K562 (cell line): ENCODE measurements at regions not wholly inside any gene's neighbourhood (a gene's known extent, or its start where the extent isn't known, plus 50 kb on each side); places are given as distances from the start of the nearest gene placed in this dataset.

Source experiments
- CUX1 ChIP-seq: fragments of 200-800 bp; sonication (Bioruptor generic); IDR thresholded peaks from 2 replicates; pipeline ENCODE4 v1.6.1; 2016; ENCODE audit warnings: missing genetic modification characterization, missing compliant biosample characterization
- EHMT2 ChIP-seq: fragments of 450-650 bp; IDR thresholded peaks from 2 replicates; pipeline ENCODE4 v1.6.1; 2018; ENCODE audit warnings: antibody characterized with exemption
- ELF1 ChIP-seq: fragments of 200-800 bp; sonication (Bioruptor generic); IDR thresholded peaks from 2 replicates; pipeline ENCODE4 v1.6.1; 2016; ENCODE audit warnings: missing genetic modification characterization, missing compliant biosample characterization
- RBM25 ChIP-seq: fragments of 200-400 bp; formaldehyde crosslinking; IDR thresholded peaks from 2 replicates; pipeline ENCODE4 v1.6.1; 2018; ENCODE audit warnings: low read length, low read depth, moderate library complexity; ENCODE audit not compliant: severe bottlenecking
- TEAD4 ChIP-seq, 2 experiments: sonication (generic) in 1 of 2; formaldehyde crosslinking in 1 of 2; IDR thresholded peaks; 2 replicates each; pipeline versions ENCODE4 v1.6.1 to v1.8.0; 2012 to 2022; ENCODE audit warnings: borderline replicate concordance in 1 of 2, inconsistent platforms in 1 of 2, low read length in 1 of 2, mild to moderate bottlenecking in 1 of 2, missing genetic modification reagents in 1 of 2
- ZBTB1 ChIP-seq: sonication (generic); formaldehyde crosslinking; IDR thresholded peaks from 2 replicates; pipeline ENCODE4 v1.8.1; 2023; ENCODE audit warnings: missing genetic modification reagents, low read depth, mild to moderate bottlenecking, borderline replicate concordance
- ZBTB17 ChIP-seq: fragments of 450-650 bp; formaldehyde crosslinking; IDR thresholded peaks from 2 replicates; pipeline ENCODE4 v1.4.0; 2020; ENCODE audit warnings: mild to moderate bottlenecking
- ZFP30 ChIP-seq: fragments of 250-450 bp; sonication (Bioruptor Pico); IDR thresholded peaks from 2 replicates; pipeline ENCODE4 v1.8.0; 2022; ENCODE audit warnings: moderate library complexity, mild to moderate bottlenecking, inconsistent platforms, borderline replicate concordance
- ZMIZ1 ChIP-seq, 2 experiments: fragments of 150-350 bp in 1 of 2; IDR thresholded peaks; 2 replicates each; pipeline ENCODE4 v1.6.1; 2012 to 2016; ENCODE audit warnings: low read depth in 2 of 2, low read length in 2 of 2, mild to moderate bottlenecking in 1 of 2, moderate library complexity in 1 of 2
- ZNF133 ChIP-seq: fragments of 250-450 bp; sonication (Bioruptor Pico); IDR thresholded peaks from 2 replicates; pipeline ENCODE4 v1.4.0; 2020; ENCODE audit warnings: mild to moderate bottlenecking
- ZNF408 ChIP-seq: fragments of 250-450 bp; sonication (Bioruptor Pico); IDR thresholded peaks from 2 replicates; pipeline ENCODE4 v1.4.0; 2020; ENCODE audit warnings: low read depth, mild to moderate bottlenecking, moderate library complexity
- ZNF561 ChIP-seq: fragments of 450-650 bp; formaldehyde crosslinking; conservative IDR thresholded peaks from 2 replicates; pipeline ENCODE4 v1.4.0; 2020; ENCODE audit warnings: mild to moderate bottlenecking, moderate library complexity
- TF ChIP-seq, protein P1 (sequence below): fragments of 200-800 bp; sonication (Bioruptor generic); IDR thresholded peaks from 2 replicates; pipeline ENCODE4 v1.6.1; 2017; ENCODE audit warnings: missing genetic modification characterization, missing compliant biosample characterization
- TF ChIP-seq, protein P2 (sequence below): IDR thresholded peaks from 2 replicates; pipeline ENCODE4 v1.6.1; 2011; ENCODE audit not compliant: insufficient read length; ENCODE audit errors: extremely low read depth

DNA sequence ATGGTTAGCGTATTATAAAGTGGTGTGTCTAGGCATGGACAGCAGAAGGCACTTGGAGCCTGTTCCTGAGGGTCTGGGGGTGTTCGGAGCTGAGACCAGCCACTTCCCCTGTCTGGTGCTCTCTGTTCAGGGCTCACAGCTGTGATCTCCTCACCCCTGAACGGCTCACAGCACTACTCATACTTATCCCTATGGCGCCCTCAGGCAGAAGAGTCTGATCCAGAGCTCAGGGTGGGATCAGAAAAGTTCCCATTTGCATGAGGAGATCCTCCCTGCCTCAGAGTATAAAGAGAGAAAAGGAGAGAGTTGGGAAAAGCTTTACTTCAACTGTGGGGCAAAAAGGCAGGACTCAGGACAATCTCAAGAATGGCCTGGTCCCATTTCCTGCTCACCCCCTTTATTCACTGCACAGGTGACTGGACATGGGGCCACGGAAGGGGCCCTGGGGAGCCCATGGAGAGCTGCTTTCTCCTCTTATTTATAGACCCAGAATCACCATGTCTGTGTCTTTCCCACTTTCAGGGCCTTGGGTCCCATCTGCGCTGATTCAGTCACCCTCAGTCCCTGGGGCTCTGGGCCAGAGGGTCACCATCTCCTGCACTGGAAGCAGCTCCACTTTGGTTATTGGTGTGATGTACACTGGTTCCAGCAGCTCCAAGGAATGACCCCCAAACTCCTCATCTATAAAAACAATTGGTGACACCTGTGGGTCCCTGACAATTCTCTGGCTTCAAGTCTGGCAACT lies 97.0 kb upstream of the TOP3B start (continued):
- TF ChIP-seq CUX1 (CRISPR knock-in tag) (no peak), ZNF133 (CRISPR knock-in tag) (0 out of 2 replicates have a peak, but pooled peaks have one; percentile 49), EHMT2 (no peak), ZBTB17 (CRISPR knock-in tag) (no peak), RBM25 (no peak), ZNF561 (CRISPR knock-in tag) (no peak), ZNF408 (CRISPR knock-in tag) (peak; percentile 85), ZBTB1 (no peak), ELF1 (no peak), ZMIZ1 (IDR thresholded peaks at IDR 0.05; ENCODE audit: low read depth in 2 of 2, low read length in 2 of 2) (0 out of 4 replicates have a peak, but pooled peaks of 1 of the 2 experiments have one; percentile 38), ZFP30 (CRISPR knock-in tag) (0 out of 2 replicates have a peak, but pooled peaks have one; percentile 36), TEAD4 (IDR thresholded peaks at IDR 0.05; ENCODE audit: low read length) (no peak), TEAD4 (CRISPR knock-in tag; IDR thresholded peaks at IDR 0.05; ENCODE audit: borderline replicate concordance) (no peak)
- TF ChIP-seq, protein P1, sequence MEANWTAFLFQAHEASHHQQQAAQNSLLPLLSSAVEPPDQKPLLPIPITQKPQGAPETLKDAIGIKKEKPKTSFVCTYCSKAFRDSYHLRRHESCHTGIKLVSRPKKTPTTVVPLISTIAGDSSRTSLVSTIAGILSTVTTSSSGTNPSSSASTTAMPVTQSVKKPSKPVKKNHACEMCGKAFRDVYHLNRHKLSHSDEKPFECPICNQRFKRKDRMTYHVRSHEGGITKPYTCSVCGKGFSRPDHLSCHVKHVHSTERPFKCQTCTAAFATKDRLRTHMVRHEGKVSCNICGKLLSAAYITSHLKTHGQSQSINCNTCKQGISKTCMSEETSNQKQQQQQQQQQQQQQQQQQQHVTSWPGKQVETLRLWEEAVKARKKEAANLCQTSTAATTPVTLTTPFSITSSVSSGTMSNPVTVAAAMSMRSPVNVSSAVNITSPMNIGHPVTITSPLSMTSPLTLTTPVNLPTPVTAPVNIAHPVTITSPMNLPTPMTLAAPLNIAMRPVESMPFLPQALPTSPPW (CRISPR knock-in tag) = no peak
- TF ChIP-seq, protein P2, sequence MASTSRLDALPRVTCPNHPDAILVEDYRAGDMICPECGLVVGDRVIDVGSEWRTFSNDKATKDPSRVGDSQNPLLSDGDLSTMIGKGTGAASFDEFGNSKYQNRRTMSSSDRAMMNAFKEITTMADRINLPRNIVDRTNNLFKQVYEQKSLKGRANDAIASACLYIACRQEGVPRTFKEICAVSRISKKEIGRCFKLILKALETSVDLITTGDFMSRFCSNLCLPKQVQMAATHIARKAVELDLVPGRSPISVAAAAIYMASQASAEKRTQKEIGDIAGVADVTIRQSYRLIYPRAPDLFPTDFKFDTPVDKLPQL = no peak
